IPS-15b (cell line): ENCODE measurements at regions not wholly inside any gene's neighbourhood (a gene's known extent, or its start where the extent isn't known, plus 50 kb on each side); places are given as distances from the start of the nearest gene placed in this dataset.

Experiments
- H3K27me3 ChIP-seq: one replicate; pipeline ENCODE4 v1.6.1; 2013; ENCODE audit warnings: low read length; ENCODE audit not compliant: control insufficient read depth, insufficient read depth
- H3K36me3 ChIP-seq: one replicate; pipeline ENCODE4 v1.6.1; 2013; ENCODE audit warnings: low read length; ENCODE audit not compliant: control insufficient read depth, insufficient read depth
- H3K4me1 ChIP-seq: one replicate; pipeline ENCODE4 v1.6.1; 2013; ENCODE audit warnings: mild to moderate bottlenecking, low read length; ENCODE audit not compliant: control insufficient read depth, insufficient read depth
- H3K4me3 ChIP-seq: one replicate; pipeline ENCODE4 v1.5.1; 2013; ENCODE audit warnings: low read depth, low read length
- H3K9ac ChIP-seq: one replicate; pipeline ENCODE4 v1.6.1; 2013; ENCODE audit warnings: low read depth, mild to moderate bottlenecking, low read length
- H3K9me3 ChIP-seq: one replicate; pipeline ENCODE4 v1.6.1; 2013; ENCODE audit warnings: mild to moderate bottlenecking, low read length; ENCODE audit not compliant: control insufficient read depth, insufficient read depth

DNA sequence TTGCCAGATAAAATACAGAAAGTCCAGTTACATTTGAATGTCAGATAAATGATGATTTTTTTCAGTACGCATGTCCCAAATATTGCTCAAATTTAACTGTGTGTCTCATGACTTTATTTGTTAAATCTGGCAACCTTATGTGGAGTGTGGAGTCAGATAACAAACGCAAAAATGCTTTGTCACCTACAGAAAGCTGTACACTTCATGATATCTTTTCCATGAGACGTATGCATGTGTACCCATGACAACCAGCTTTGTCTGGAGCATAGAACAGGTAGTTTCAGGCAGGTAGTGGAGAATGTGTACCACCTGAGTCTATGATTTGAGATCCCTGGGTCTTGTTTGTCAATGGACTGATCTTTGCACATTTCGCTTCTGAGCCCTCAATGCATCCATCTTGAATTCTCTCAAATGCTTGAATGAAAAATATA lies 105.5 kb upstream of the CPEB4 start:
- Histone ChIP-seq H3K27me3 (no peaks in the 10 kb centered on the region), H3K4me3 (no peak overlapping the region), H3K9ac (no peak overlapping the region), H3K36me3 (no peaks in the 10 kb centered on the region), H3K4me1 (no peaks in the 10 kb centered on the region), H3K9me3 (no peaks in the 10 kb centered on the region)

DNA sequence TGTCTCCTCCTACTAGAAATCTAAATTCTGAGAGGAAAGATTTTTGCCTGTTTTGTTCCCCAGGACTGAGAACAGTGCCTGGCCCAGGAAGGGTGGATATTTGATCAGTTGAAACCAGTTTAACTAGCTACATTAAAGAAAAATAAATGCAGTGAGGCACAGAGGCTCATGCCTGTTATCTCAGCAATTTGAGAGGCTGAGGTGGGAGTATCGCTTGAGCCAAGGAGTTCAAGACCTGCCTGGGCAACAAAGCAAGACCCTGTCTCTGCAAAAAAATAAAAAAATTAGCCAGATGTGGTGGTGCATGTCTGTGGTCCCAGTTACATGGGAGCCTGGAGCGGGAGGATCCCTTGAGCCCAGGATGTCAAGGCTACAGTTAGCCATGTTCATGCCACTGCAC lies 104.8 kb upstream of the CPEB4 start:
- H3K9me3 ChIP-seq: no peaks in the 10 kb centered on the region
- H3K27me3 ChIP-seq: no peaks in the 10 kb centered on the region
- H3K36me3 ChIP-seq: no peaks in the 10 kb centered on the region
- H3K4me1 ChIP-seq: no peaks in the 10 kb centered on the region
- H3K4me3 ChIP-seq: no peak overlapping the region
- no peak overlapping the region for H3K9ac ChIP-seq

DNA sequence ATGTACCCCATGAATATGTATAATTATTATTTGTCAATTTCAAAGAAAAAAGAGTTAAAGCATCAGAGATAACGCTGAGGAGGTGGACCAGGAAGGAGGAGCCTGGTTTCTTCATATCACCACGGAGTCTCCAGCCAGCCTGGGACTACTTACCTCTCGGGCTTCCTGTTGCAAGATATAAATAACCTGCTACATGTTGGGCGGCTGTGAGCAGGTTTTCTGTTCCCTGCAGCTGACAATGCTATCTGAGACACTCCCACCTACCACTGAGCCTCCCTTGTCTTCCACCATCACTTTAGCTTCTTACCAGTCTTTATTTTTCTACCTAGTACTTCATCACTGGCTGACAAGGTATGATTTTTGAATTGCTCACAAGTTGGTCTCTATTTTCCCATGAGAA lies 102.7 kb upstream of the CPEB4 start:
- Histone ChIP-seq H3K4me1 (no peaks in the 10 kb centered on the region), H3K27me3 (no peaks in the 10 kb centered on the region), H3K9me3 (no peaks in the 10 kb centered on the region), H3K4me3 (no peak overlapping the region), H3K9ac (no peak overlapping the region), H3K36me3 (no peaks in the 10 kb centered on the region)

DNA sequence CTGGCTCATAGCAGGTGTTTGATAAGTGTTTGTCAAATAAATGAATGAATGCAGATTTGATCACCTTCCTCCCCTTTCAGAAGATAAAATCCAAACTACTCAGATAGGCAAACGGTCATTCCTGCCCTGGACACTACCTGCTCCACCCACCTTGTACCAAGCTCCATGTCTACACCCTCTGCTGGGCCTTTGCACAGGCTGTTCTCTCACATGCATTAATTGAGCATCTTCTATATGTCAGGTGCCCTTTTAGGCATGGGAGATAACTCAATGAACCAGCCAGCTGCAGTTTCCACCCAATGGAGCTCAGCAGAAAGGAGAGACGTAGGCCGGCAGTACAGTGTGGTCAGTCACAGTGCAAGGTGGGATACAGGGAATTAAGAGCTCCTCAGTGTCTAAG lies 102.3 kb upstream of the CPEB4 start:
- Histone ChIP-seq H3K9ac (no peak overlapping the region), H3K9me3 (no peaks in the 10 kb centered on the region), H3K4me3 (no peak overlapping the region), H3K27me3 (no peaks in the 10 kb centered on the region), H3K4me1 (no peaks in the 10 kb centered on the region), H3K36me3 (no peaks in the 10 kb centered on the region)

DNA sequence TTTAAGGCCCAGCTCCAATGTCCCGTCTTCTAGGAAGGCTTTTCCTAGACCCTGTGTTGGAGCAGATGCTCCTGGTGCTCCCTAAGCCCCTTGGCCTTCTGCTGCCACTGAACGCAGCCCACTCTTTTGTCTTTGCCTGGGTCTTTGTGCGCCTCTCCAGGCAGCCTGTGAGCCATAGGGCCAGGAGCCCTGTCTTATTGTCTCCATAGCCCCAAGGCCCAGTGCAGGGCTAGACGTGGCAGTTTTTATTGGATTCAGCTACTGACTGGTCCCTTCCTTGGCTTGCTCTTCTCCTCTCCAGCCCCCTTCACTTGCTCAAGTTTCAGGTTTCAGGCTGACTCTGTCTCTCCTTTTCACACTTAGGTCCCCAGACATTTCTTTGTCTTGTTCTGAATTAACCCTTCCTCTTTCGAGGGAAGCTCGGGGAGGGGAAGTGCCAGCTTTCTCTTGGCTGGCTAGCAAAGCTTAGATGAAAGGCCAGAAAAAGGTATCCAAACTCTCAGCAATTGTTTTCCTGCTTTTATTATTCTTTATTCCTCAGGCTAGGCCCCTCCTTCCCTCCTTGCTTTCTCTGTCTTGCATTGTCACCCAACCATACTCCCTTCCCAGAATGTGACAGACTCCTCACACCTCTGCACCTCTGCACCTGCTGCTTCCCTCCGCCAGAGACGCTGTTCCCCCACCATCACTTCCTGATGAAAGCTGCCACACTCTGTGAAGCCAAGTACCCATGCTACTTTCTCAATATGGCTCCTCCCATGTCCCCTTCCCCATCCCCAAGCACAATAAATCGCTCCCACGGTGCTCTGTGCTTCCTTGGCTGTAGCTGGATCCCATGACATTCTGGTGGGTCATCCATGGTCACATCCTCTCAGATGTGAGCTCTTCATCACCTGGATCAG lies 101.6 kb upstream of the CPEB4 start:
- H3K9ac ChIP-seq: no peak overlapping the region
- H3K36me3 ChIP-seq: no peaks in the 10 kb centered on the region
- no peaks in the 10 kb centered on the region for H3K4me1 ChIP-seq
- no peaks in the 10 kb centered on the region for H3K9me3 ChIP-seq
- H3K4me3 ChIP-seq: no peak overlapping the region
- H3K27me3 ChIP-seq: no peaks in the 10 kb centered on the region

DNA sequence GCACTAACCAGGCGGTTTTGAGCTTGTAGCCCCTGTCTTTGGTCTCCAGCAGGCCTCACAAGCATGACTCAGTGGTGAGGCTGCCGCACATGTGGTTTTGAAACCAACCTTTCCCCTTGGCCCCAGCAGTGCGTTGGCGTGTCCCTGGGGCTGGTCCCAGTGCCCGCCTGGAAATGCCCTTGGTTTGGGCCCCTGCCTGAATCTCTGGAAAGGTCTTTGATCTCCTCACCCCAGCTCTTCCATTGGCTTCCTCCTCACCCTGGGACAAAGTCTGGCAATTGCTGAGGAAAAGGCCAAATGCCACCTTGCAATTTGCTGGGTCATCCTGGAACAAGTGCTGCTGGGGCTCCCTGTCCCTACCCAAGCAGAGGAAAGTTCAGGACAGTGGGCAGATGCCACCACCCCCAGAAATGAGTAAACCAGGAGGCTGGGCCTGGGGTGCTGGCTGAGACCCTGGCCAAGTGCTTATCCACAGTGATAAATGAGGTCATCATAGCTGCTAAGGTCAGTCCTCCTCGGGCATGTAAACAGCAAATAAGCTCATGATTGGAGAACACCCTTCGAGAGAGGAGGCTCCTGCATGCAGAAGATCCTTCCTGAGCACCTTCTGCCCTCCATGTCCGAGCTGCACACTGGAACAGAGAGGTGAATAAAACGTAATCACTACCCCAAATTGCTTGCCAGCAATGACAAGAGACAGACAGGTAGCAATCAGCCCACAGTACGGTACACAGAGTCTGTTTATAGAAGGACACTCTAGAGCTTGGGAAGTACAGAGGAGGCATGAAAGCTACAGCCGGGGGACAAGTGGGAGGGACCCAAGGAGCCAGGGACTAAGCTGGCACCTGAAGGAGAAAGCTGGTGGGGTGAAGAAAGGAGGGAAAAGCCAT lies 98.9 kb upstream of the CPEB4 start:
- Histone ChIP-seq H3K4me3 (no peak overlapping the region), H3K36me3 (no peaks in the 10 kb centered on the region), H3K9me3 (no peaks in the 10 kb centered on the region), H3K9ac (no peak overlapping the region), H3K4me1 (no peaks in the 10 kb centered on the region), H3K27me3 (no peaks in the 10 kb centered on the region)

DNA sequence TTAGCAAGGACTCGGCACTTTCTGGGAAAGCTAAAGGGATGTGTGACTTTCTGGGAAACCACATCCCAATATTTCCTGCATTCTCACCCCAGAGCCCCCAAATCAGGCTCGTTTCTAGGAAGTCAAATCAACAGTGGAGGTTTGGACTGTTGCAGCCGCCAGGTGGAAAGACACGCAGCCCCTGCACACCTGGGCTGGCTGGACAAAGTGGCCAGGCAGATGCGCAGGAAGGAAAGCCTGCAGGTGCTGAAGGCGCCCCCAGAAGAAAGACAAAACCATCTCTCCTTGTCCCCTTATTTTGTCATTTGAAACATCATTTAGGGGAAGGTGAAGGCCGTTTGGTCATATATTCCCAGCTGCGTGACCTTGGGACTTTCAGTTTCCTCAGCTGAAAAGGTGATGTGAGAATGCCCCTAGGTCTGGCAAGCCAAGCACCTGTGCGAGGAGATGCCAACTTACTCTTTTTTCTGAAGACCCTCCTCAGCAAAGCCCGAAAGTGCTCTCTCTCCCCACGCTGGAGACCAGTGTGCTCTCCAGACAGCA lies 97.9 kb upstream of the CPEB4 start:
- Histone ChIP-seq H3K9me3 (no peaks in the 10 kb centered on the region), H3K27me3 (no peaks in the 10 kb centered on the region), H3K4me1 (no peaks in the 10 kb centered on the region), H3K36me3 (no peaks in the 10 kb centered on the region), H3K4me3 (no peak overlapping the region), H3K9ac (no peak overlapping the region)

DNA sequence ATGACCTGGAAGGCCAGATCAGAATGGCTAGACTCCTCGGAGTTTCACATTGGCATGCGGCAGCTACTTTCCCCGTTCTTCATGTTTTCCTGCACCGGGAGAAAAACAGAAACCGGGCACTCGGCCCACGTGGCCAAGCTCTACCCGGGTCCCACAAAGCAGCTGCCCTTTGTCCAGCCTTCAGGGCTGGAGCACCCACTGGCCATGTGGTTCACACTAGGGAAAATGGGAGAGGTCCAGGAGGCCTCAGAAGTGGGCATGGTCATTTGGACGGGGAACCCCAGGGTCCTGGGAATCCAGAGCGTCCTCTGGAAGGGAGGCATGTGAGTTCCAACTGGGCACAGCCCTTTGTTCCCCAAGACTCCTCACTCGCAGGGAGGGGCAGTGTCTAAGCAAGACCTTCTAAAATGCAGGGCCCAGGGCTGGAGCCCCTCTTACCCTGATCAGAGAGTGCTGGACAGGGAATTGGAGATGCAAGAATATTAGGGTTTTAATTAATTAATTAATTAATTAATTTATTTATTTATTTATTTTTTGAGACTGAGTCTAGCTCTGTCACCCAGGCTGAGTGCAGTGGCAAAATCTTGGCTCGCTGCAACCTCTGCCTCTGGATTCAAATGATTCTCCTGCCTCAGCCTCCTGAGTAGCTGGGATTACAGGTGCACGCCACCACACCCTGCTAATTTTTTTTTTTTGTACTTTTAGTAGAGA lies 97.2 kb upstream of the CPEB4 start:
- Histone ChIP-seq H3K9ac (no peak overlapping the region), H3K36me3 (no peaks in the 10 kb centered on the region), H3K27me3 (no peaks in the 10 kb centered on the region), H3K4me1 (no peaks in the 10 kb centered on the region), H3K9me3 (no peaks in the 10 kb centered on the region), H3K4me3 (no peak overlapping the region)

DNA sequence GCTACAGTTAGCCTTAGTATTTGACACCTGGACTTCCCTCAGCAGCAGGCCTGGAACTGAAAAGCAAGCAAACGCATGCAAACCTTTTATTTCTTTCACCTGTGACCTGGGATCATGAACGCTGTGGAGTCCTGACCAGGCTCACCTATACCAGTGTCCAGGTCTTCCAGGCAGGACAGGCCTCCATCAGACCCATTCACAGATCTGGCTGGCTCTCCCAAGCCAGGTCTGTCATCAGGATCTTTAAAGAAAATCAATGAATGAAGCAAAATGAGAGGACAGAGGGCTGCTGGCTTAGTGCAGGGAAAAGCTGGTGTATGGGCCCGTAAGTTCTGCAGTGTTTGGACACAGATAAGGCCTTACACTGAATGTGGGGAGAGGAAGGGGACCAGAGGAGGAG lies 96.3 kb upstream of the CPEB4 start:
- no peak overlapping the region for H3K9ac ChIP-seq
- no peaks in the 10 kb centered on the region for H3K27me3 ChIP-seq
- no peaks in the 10 kb centered on the region for H3K36me3 ChIP-seq
- H3K4me1 ChIP-seq: no peaks in the 10 kb centered on the region
- H3K9me3 ChIP-seq: no peaks in the 10 kb centered on the region
- no peak overlapping the region for H3K4me3 ChIP-seq

DNA sequence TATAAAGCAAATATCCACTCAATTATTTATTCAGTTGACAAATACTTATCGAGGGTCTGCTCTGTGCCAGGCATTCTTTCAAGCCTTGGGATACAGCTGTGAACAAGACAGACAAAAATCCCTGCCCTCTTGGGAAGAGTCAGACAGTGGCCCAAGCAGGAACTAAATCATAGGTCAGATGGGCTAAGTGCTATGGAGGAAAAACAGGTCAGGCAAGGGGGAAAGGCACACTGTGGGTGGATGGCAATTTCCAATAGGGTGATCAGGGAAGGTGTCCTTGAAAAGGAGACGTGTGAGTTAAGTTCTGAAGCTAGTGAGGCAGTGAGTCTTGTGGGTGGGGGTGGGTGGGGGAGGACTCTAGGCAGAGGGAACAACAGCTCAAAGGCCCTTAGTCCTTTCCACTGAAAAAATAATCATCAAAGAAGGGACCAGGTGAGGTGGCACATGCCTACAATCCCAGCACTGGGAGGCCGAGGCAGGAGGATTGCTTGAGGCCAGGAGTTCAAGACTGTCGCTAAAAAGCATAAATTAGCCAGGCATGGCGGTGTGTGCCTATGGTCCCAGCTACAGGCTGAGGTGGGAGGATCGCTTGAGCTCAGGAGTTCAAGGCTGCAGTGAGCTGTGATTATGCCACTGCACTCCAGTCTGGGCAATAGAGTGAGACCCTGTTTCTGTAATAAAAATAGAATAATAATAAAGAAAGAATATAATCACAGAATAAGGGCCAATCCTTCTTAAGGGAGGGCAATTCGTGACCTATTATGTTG lies 95.2 kb upstream of the CPEB4 start:
- no peaks in the 10 kb centered on the region for H3K9me3 ChIP-seq
- no peaks in the 10 kb centered on the region for H3K27me3 ChIP-seq
- H3K36me3 ChIP-seq: no peaks in the 10 kb centered on the region
- H3K4me3 ChIP-seq: no peak overlapping the region
- no peak overlapping the region for H3K9ac ChIP-seq
- no peaks in the 10 kb centered on the region for H3K4me1 ChIP-seq
